ENCODE measurements at regions not wholly inside any gene's neighbourhood (a gene's known extent, or its start where the extent isn't known, plus 50 kb on each side); places are given as distances from the start of the nearest gene placed in this dataset.

GRCh38 chr6:153858529-153858928 lies 180.5 kb upstream of the OPRM1 start:
- TF ChIP-seq CTCF (conservative IDR thresholded peaks at IDR 0.05; ENCODE audit: low read depth, low read length) (no peak), RAD21 (IDR thresholded peaks at IDR 0.05; ENCODE audit: low read length) (no peak), POLR2A (IDR thresholded peaks at IDR 0.05; ENCODE audit: low read depth, low read length) (no peak), USF2 (IDR thresholded peaks at IDR 0.05; ENCODE audit: low read depth, low read length) (no peak), MAZ (IDR thresholded peaks at IDR 0.05; ENCODE audit: borderline replicate concordance, low read depth, low read length) (no peak), MAFK (IDR thresholded peaks at IDR 0.05; ENCODE audit: low read depth, low read length) (no peak), SMC3 (IDR thresholded peaks at IDR 0.05; ENCODE audit: low read depth, low read length) (no peak), MXI1 (IDR thresholded peaks at IDR 0.05; ENCODE audit: borderline replicate concordance, low read depth, low read length) (no peak), ELK1 (IDR thresholded peaks at IDR 0.05; ENCODE audit: borderline replicate concordance, low read depth, low read length) (no peak), BHLHE40 (IDR thresholded peaks at IDR 0.05; ENCODE audit: low read depth, low read length) (no peak), CEBPB (IDR thresholded peaks at IDR 0.05; ENCODE audit: low read depth, low read length) (no peak), CHD1 (IDR thresholded peaks at IDR 0.05; ENCODE audit: low read depth, low read length) (no peak)
